RWPE1 (cell line): ENCODE measurements at regions not wholly inside any gene's neighbourhood (a gene's known extent, or its start where the extent isn't known, plus 50 kb on each side); places are given as distances from the start of the nearest gene placed in this dataset.
"Not testable (repeated sequence)": the region's sequence is repeated elsewhere in the genome, so short reads cannot be mapped to it uniquely, and the experiment has no call there.

Experiments used
- CTCF ChIA-PET: fragments of 350-600 bp; sonication (Branson Sonifier 250); formaldehyde crosslinking; extraction: SDS; loops from one replicate; lab custom pipeline; 2021; lab: Yijun Ruan, JAX
- POLR2A ChIA-PET: fragments of 400-600 bp; formaldehyde crosslinking; extraction: SDS; loops from one replicate; lab custom pipeline; 2020; ENCODE audit warnings: antibody characterized with exemption; ENCODE audit not compliant: low non-redundant PET; lab: Yijun Ruan, JAX
- DNase-seq: peaks from one replicate; pipeline ENCODE4 v3.0.0; 2012; ENCODE audit warnings: low spot score
- H3K27ac ChIP-seq: fragments of 450-650 bp; 2 replicates; pipeline ENCODE4 v1.5.1; 2017
- TF ChIP-seq, protein P1 (sequence below): fragments of 450-650 bp; conservative IDR thresholded peaks from 2 replicates; pipeline ENCODE4 v1.5.1; 2017; ENCODE audit warnings: low read depth, mild to moderate bottlenecking

- POLR2A ChIA-PET = no interaction called here
- no peak overlapping the region for H3K27ac ChIP-seq
- TF ChIP-seq, protein P1, sequence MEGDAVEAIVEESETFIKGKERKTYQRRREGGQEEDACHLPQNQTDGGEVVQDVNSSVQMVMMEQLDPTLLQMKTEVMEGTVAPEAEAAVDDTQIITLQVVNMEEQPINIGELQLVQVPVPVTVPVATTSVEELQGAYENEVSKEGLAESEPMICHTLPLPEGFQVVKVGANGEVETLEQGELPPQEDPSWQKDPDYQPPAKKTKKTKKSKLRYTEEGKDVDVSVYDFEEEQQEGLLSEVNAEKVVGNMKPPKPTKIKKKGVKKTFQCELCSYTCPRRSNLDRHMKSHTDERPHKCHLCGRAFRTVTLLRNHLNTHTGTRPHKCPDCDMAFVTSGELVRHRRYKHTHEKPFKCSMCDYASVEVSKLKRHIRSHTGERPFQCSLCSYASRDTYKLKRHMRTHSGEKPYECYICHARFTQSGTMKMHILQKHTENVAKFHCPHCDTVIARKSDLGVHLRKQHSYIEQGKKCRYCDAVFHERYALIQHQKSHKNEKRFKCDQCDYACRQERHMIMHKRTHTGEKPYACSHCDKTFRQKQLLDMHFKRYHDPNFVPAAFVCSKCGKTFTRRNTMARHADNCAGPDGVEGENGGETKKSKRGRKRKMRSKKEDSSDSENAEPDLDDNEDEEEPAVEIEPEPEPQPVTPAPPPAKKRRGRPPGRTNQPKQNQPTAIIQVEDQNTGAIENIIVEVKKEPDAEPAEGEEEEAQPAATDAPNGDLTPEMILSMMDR = no peak
- DNase-seq = no peak
- CTCF ChIA-PET = no interaction called here
Measured at GRCh38 chr14:66249544-66249943, 236.6 kb upstream of the CCDC196 start.

- POLR2A ChIA-PET = no interaction called here
- CTCF ChIA-PET = no interaction called here
Measured at GRCh38 chr14:66254038-66254437, 232.1 kb upstream of the CCDC196 start.

DNA sequence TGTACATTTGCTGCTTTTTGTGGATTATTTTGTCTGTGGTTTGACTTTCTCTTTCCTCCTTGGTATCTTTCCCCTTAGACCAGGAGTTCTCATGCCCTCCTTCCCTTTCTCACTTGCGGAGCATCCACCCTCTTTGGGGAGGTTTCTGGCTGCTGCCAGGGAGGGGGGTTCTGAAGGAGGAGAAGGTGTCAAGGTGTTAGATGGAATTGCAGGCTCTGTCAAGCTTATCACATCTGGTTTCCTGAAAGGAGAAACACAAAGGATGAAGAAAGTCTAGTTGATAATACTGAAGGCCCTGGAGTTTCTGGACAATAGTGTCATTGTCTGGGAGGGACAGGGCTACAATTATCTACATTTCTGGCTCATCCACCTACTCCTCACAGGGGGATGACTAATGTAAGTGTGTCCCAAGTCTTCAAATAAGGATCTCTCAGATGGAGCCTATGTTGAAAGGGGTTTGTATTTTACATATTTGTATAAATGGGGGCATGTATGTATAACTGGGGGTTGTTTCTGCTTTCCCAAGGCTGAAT lies 217.3 kb upstream of the CCDC196 start:
- POLR2A ChIA-PET = no interaction called here
- no peak for DNase-seq
- CTCF ChIA-PET = no interaction called here
- TF ChIP-seq, protein P1 = no peak
- H3K27ac ChIP-seq = no peak overlapping the region

More at GRCh38 chr14:66254038-66254437, 232.1 kb upstream of the CCDC196 start:
- TF ChIP-seq, protein P1 = no peak
- no peak for DNase-seq
- no peak overlapping the region for H3K27ac ChIP-seq

GRCh38 chr14:66272221-66272620 lies 213.9 kb upstream of the CCDC196 start:
- TF ChIP-seq, protein P1 = no peak
- no peak overlapping the region for H3K27ac ChIP-seq
- DNase-seq = no peak
- ChIA-PET CTCF (no interaction called here), POLR2A (no interaction called here)

GRCh38 chr14:66273261-66273832 lies 212.8 kb upstream of the CCDC196 start:
- ChIA-PET CTCF (no interaction called here), POLR2A (no interaction called here)
- TF ChIP-seq, protein P1 = no peak
- no peak overlapping the region for H3K27ac ChIP-seq
- no peak for DNase-seq

GRCh38 chr14:66278418-66278817 lies 207.8 kb upstream of the CCDC196 start:
- DNase-seq, CTCF ChIA-PET: not testable (repeated sequence)

GRCh38 chr14:66281036-66281776 lies 205.0 kb upstream of the CCDC196 start:
- TF ChIP-seq, protein P1 = no peak
- CTCF ChIA-PET = no interaction called here
- POLR2A ChIA-PET = no interaction called here

More at GRCh38 chr14:66278418-66278817, 207.8 kb upstream of the CCDC196 start:
- POLR2A ChIA-PET, H3K27ac ChIP-seq: not testable (repeated sequence)

More at GRCh38 chr14:66281036-66281776, 205.0 kb upstream of the CCDC196 start:
- H3K27ac ChIP-seq = no peak overlapping the region
- DNase-seq = no peak
